ENCODE measurements at regions not wholly inside any gene's neighbourhood (a gene's known extent, or its start where the extent isn't known, plus 50 kb on each side); places are given as distances from the start of the nearest gene placed in this dataset.

DNA sequence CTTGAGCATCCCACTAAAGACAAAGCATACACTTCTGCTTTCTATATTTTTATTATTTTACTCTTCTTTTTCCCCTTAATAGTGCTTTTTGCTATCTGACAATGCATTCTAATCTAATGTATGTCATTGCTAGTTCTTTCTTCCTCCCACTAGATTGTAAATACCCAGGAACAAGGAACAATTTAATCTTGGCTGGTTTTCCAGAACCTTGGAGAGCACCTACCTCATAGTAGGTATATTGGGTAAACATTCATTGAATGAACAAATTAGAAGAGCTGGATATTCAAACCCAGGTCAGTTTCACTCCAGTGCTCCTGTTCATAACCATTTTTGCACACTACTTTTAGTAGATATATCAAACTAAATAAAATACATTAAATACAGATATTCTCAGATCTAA, 1617.6 kb upstream of the SLC10A2 start:
- TF ChIP-seq, protein P1, sequence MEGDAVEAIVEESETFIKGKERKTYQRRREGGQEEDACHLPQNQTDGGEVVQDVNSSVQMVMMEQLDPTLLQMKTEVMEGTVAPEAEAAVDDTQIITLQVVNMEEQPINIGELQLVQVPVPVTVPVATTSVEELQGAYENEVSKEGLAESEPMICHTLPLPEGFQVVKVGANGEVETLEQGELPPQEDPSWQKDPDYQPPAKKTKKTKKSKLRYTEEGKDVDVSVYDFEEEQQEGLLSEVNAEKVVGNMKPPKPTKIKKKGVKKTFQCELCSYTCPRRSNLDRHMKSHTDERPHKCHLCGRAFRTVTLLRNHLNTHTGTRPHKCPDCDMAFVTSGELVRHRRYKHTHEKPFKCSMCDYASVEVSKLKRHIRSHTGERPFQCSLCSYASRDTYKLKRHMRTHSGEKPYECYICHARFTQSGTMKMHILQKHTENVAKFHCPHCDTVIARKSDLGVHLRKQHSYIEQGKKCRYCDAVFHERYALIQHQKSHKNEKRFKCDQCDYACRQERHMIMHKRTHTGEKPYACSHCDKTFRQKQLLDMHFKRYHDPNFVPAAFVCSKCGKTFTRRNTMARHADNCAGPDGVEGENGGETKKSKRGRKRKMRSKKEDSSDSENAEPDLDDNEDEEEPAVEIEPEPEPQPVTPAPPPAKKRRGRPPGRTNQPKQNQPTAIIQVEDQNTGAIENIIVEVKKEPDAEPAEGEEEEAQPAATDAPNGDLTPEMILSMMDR (conservative IDR thresholded peaks at IDR 0.05; ENCODE audit: low read depth, low read length), result no peak
- TF ChIP-seq EZH2 (IDR thresholded peaks at IDR 0.05; ENCODE audit: low read length, unreplicated experiment), result no peak
